ENCODE measurements at regions not wholly inside any gene's neighbourhood (a gene's known extent, or its start where the extent isn't known, plus 50 kb on each side); places are given as distances from the start of the nearest gene placed in this dataset.
"Not testable (repeated sequence)": the region's sequence is repeated elsewhere in the genome, so short reads cannot be mapped to it uniquely, and the experiment has no call there.

DNA sequence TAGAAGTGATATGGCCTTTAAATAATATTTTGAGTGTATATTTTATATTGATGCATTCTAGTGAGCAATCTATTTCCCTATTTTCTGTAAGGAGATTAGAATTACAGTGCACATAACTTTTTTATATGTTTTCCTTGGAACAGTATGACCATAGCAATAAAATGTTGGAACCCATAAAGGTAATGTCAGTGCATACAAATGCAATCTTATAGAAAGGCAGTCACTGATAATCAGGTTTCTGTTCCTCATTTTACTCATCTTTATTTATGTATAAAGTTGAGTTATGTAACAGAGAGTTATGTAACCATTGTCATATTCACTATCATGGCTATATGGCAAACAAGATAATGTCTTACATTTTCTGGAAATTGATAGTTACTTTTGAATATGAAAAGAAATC lies 179.9 kb upstream of the NETO1 start:
- DNase-seq: no peak

DNA sequence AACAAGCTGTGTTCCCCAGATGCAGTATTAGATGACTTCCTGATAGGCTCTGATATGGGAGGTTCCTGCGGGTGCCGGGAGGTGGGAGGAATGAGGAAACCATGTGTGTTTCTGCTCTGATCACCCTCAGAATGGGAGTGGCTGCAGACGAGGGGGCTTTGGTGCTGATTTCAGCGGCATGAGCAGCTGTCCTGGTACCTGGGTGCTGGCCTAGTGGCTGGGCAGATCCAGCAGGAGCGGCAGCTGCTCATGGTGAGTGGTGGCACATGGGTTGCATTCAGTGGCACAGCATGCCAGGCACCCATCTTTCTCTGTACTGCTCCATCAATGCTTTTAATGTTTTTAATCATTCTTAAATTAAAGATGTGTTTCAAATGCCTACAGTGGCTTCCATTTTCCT lies 177.2 kb upstream of the NETO1 start:
- DNase-seq: no peak

DNA sequence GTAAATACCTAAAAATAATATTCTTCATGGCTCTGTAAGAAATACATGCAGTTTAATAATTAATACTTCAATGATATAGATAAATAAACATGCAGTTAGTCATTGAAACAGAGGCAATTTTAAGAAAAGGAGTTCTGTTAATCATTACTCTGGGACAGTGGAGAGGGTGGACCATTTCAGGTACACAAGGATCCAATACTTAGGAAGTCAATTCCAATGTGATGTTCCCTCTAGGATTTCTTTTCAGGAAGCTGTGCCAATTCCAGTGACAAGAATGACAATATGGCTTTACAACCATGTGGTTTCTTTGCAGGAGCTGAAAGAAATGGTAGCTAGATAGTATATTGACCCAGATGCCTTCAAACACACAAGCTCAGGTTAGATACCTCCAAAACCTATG lies 175.8 kb upstream of the NETO1 start:
- DNase-seq: no peak

DNA sequence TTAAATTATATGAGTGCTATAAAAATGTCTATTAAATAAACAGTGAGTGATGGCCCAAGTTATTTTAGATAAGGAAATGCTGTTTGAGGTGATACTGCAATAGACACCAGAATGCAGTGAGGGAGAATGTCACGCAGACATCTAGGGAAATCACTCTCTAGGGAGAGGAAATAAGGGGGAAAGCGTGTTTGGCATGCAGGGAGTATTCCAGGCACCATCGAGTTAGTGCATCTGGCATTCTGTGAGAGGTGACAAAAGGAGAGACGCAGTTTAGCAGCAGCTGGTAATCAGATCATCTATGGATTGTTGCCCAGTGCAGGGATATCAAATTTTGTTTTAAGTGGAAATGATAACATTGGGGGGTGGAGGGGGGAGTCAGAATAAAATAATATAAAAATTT lies 175.4 kb upstream of the NETO1 start:
- no peak for DNase-seq

DNA sequence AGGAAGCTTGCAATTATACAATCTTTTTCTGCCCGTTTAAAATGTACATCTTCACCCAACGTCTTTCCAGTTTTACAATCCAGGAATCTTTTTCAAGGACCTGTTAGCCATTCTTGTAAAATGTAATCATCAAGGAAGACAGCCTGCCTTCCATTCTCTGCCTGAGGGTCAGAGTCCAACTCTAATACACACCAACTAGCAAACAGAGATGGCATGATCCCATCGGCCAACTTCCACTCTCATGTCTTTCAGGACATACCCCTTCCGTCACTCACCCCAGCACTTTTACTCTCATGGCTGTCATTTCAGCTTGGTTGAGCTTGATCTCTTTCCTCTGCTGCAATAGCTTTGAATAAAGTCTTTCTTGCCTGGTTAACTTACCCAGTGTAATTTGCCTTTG lies 172.5 kb upstream of the NETO1 start:
- no peak for DNase-seq

DNA sequence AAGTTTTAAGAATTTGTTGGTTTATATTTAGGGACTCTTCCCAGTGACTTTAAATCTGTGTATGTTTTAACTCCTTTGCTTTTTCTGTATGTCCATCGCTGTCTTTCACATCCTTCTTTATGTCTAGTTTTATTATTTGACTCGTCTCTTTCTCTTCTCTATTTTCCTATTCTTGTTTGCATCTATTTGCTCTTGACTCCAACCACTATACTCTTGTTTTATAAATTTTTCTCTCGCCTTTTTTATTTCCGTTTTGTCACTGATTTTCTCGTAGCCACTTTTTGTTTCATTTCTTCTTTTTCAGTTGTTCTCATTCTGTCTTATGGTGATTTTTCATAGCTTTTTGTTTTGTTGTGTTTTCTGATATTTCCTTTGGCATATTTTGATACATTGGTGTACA lies 170.5 kb upstream of the NETO1 start:
- DNase-seq: no peak

DNA sequence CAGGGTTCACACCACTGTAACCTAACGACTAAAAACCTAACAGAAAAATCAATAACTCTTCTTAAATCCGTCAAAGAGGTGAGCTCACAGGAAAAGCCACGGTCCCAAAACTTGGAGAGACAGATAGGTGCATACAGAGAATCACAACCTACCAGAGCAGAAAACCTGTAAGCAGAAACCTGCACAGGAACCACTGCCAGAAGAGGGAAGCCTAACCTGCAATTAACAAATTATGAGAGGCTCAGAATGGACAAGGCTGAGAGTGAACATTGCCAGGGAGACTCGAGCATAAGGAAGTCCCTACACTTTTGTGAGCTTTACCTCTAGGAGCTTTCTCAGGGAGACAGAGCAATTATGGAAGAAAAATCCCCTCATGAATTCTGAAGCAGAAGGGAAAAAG lies 156.2 kb upstream of the NETO1 start:
- DNase-seq: no peak

DNA sequence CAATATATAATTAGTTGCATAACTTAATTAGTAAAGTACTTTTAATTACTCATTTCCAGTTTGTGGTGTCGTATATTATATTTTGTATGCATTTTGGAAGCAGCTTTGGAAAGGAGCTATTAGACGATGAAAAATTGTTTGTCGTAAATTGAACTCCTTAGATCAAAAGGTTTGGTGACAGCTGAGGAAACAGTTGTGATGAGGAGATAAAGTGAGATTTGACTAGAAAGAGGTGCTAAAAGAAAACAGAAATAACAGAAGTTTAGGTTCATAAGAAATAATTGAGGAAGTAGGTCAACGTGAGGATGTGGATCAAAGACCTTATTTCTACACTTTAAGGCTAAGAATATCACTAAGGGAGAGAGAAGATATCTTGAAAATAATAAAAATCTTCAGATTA lies 141.9 kb upstream of the NETO1 start:
- no peak for DNase-seq

DNA sequence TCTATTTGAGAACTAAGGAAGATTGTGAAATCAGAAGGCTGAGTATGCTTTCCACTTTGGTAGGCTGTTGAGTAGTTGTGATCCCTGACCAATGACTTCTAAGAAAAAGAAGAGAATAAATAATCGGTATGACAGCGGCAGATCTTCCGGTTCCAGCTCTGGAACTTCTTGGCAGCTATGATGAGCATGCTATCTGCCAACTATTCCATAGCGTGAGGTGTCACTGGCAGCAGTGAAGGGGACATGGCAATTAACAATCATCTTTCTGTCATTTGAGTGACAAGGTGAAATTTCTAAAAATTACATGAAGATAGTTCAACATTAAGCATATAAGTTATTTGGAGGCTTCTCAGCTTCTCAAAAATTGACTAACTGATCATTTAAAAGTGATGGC lies 140.1 kb upstream of the NETO1 start:
- no peak for DNase-seq

DNA sequence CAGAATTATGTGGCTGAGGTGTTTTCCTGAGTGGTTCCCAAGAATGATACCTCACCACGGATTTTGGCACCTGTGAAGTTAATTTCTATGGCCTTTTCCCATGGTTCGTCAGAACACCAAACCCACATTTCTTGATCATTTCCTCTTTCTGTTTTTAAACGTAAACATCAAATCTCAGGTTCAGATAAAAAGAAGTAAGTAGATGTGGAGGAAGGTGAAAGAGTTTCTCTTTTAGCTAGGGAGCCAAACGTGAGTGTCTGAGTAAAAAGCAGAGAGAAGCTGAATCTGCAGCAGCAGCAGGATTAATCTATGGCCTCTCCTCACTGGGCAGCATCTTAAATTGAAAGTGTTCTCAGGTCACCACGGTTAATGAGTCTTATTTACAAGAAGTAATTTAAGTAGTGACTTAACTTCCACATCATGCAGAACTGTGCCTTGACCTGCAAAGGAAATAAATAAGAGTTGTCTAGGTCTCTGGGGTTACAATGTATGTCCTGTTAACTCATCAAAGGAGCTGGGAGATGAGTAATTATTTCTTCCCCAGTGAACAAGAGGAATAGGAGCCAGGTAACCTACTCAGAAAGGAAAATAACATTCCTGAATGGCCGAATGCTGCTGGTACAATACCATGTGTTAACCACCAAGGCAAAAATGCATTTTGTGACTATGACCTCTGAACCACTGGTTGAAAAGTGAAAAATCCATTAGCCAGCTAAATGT lies 139.6 kb upstream of the NETO1 start:
- DNase-seq: no peak

DNA sequence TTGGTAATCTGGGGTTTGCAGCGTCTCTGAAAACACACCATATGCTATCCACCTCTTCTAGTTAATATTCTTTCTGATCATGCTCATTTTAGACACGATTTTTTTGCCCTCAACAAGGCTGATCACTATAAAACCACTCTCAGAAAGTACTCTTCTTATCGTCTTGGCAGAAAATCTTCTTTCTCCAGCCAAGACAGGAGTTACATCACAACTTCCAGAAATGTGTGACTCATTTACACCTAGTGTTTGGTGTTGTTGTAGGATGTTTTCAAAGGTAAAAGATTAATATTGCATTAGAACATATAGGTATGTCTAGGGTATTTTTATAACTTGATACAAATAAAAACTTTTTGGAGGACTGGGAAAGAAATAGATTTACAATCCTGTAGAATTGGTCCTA lies 138.5 kb upstream of the NETO1 start:
- no peak for DNase-seq

DNA sequence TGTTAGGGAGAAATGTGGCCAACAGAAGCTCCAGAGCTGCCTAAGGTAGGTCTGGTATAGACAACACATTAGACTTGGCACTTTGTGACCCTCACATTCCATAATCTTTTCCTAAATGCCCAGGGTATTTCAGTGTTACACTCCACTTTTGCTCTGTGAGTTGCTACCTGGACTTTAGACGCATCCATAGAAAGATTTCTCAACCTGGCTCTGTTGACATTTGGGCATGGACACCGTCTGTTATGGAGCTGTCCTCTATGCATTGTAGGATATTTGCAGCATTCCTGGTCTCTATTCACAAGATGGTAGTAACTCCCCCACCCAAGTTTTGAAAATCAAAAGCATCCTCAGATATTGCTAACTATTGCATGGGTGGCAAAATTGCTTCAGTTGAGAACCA lies 136.5 kb upstream of the NETO1 start:
- DNase-seq: no peak

DNA sequence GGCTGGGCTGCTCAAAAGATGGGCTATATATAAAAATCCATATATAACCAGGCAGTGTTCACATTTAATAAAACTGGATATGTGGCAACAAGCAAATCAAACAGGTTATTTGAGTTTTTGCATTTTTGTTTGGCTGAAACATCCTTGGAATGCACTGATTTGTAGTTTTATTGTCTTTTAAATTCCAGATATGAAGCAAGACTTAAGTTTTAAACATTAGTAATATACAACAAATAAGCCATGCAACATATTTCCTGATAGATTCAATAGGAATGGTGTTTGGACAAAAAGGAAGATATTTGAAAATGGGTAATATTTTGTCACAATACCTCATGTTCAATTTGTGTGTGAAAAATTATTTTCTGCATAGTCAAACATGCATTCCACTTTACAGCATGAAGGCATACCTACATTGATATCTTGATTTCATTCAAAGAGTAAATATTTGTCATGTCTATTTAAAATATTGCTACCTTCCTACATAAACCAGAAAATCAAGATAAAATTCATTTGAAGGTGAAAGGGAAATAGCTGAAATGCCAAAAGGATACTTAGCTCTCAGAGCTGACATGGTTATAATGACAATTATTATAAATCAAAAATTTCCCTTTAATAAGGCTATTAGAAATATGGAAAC lies 132.3 kb upstream of the NETO1 start:
- DNase-seq: no peak

DNA sequence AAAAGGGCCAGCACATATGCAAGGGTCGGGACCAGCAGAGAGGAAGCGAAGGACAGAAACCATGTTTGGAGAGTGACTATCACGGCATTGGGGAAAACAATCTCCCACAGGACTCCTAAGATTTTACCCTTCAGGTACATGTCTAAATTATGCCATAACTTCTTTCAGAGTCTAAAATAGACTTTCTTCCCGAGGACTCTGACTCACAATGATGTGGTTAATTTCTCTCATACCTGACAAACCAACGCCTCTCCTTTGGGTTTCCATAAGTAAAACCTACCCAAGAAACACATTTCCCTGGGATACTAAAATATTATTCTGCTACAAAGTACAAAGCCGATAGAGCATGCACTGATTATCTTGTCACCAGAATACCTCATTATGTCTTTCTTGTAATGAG lies 127.8 kb upstream of the NETO1 start:
- no peak for DNase-seq

DNA sequence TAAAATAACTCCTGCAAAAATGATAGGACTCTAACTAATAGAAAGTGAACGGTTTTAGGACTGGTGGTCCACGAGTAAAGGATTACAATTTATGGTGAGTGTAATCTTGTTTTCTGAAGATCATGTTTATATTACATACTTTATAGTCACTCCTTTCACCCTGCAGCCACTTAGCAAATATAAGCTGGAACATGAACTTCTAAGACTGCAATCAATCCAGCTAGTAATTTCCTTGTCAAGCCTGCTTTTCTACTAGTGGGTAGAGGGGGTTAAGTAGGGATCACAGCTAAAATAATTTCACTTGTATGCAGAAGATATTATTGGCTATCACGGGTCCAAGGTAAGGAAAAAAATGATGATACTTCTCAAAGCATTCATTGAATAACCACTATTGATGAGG lies 125.5 kb upstream of the NETO1 start:
- DNase-seq: no peak

DNA sequence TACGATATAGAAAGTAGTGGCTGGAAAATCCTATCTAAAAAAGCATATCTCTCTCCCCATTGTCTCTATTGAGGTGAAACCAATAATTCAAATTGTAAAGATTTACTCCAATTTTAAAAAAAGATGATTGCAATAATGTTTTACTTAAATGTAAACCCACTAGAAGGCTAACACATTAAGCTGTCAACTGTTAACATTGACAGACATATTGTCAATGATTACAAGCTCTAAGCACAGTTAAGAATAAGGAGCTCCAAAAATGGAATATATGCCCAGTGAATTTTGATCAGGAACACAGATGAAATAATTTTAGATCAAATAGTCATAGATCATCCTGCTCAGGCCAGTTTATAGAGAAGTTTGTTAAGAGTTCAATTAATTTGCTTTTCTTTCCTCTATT lies 123.6 kb upstream of the NETO1 start:
- no peak for DNase-seq

DNA sequence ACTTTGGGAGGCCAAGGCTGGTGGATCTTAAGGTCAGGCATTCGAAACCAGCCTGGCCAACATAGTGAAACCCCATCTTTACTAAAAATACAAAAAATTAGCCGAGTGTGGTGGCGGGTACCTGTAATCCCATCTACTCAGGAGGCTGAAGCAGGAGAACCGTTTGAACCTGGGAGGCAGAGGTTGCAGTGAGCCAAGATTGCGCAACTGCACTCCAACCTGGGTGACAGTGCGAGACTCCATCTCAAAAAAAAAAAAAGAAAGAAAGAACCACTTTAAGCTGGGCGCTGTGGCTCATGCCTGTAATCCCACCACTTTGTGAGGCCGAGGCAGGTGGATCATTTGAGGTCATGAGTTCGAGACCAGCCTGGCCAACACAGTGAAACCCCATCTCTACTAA lies 119.8 kb upstream of the NETO1 start:
- DNase-seq: not testable (repeated sequence)

DNA sequence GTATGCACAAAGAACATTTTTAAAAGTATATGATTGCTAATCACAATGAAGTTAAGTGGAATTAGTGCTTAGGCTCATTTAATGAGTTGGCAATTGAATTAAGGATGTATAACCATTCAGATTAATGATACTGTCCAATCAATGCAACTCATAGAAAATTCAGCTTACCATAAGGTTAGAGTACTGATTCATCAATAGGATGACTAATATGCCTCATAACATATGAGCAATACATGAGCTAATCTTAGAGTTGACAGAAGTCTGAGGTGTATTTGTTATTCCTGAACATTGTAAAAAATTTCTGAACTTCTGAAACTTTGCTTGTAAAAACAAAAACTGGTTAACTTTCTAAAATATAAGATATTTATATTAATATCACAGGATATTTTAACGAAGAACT lies 118.3 kb upstream of the NETO1 start:
- DNase-seq: no peak

DNA sequence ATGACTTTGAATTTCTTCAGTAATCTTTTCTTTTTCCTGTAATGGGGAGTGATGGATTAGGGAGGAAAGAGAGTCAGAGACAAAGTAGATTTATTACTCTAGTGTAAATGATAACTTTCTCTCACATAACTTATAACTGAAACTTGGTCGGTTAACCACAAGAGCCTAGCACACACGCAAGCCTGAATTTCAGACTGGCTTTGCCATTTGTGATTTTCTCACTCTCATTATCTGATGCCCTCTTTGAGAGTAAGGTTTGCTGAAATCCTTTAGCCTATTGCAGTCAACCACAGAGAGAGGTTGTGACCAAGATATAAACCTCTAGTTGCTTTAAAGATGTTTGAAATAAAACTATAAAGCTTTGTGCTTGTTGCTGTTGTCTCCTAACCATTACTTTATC lies 117.9 kb upstream of the NETO1 start:
- DNase-seq: no peak

DNA sequence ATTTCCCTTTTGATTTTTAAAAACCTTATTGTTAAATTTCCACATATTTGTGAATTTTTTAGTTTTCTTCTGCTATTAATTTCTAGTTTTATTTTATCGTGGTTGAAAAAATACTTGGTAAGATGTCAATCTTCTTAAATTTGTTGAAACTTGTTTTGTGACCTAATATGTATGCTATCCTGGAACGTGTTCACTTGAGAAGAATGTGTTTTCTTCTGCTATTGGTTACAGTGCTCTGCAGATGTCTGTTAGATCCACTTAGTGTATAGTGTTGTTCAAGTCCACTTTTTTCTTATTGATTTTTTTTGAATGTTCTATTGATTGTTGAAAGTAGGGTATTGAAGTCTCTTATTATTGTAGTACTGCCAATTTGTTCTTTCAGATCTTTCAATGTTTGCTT lies 116.5 kb upstream of the NETO1 start:
- DNase-seq: no peak

DNA sequence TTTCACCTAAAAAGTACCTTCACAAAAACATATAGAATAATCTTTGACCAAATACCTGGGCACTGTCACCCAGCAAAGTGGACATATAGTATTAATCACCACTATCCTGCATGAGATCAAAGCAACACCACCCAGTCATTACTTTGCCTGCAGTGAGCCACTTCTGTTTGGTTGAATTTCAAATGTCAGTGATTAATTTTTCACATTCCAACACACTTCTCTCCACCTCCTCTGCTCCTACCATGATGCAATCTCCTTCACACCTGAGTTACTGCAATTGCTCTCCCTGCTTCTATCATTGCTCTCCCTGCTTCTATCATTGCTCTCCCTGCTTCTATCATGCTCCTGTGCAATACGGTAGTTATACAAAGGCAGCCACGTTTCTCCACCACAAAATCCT lies 106.1 kb upstream of the NETO1 start:
- no peak for DNase-seq

DNA sequence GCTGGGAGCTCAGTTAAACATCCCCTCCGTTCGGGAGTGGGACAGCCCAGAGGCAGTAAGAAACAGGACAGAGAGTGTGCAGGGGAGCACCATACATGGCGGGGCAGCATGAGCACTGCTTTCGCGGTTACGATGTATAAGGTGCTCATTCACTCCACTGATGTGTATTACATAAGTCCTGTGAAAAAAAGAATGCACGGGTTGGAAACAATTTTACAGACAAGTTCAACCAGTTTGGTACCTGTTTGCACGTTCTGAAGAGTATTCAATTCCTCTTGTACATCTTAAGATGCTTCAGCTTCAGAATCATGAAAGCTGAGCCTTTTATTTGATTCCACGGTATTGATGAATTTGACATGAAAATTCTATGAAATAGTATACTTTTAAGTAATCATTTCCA lies 97.8 kb upstream of the NETO1 start:
- no peak for DNase-seq

DNA sequence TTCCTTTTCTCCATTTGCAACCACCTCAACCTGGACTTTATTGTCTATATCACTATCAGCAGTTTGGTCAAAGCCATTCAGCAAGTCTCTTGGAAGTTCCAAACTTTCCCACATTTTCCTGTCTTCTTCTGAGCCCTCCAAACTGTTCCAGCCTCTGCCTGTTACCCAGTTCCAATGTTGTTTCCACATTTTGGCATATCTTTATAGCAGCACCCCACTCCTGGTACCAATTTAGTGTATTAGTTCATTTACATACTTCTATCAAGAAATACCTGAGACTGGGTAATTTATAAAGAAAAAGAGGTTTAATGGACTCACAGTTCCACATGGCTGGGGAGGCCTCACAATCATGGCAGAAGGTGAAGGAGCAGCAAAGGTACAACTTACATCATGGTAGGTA lies 90.4 kb upstream of the NETO1 start:
- not testable (repeated sequence) for DNase-seq

DNA sequence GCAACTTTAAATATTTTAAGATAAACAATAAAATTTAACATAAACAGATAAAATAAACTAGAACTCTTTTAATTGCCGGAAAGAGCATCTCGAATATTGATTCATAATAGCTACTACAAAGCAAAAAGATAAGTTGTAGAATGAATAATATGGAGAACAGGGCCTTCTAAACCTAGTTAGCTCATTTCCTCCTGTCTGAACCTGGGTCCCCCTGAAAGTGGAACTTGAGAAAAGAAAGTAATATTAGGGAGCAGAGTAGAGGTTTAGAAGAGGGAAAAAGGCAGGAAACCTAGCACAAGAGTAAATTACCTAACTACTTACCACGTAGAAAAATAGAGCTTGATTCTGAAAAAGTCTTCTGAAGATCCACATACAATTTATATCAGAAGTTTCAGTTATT lies 80.7 kb upstream of the NETO1 start:
- DNase-seq: no peak

DNA sequence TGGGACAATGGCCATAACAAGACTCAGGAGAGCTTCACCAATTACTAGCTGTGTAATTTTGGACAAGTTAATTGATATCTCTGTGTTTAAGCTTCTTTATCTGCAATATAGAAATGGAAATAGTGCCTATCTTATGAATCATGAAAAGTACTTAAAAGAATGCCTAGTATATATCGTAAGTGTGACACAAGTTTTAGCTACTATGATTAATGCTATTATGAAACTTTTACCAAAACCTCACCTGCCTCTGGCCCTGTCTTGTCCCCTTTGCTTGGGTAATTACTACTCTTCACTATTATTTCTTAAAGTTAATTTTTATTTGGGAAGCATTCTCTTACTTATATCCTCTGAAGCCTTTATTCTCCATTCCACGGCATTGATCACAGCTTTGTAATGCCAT lies 75.0 kb upstream of the NETO1 start:
- DNase-seq: no peak

Measured in inflammatory macrophage (primary cell).